ENCODE measurements at regions not wholly inside any gene's neighbourhood (a gene's known extent, or its start where the extent isn't known, plus 50 kb on each side); places are given as distances from the start of the nearest gene placed in this dataset.

DNA sequence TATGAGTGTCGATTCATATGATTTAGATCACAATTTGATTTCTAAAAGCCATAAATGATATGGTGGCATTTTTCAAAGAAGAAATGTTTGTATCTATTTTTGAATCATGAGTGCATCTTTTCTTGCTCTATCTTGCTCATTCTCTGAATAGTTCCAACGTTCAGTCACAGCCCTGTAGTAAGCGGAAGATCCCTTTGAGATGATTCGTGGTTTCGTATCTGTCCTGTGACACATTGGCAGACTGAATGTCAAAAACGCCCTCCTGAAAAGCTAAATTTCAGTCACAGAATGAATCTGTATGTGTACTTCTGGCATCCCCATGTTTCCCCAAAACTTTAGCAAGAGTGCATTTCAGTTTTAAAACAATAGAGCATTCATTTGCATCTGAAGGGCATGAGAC lies 1066.9 kb upstream of the TENM3 start:
- DNase-seq, result no peak

DNA sequence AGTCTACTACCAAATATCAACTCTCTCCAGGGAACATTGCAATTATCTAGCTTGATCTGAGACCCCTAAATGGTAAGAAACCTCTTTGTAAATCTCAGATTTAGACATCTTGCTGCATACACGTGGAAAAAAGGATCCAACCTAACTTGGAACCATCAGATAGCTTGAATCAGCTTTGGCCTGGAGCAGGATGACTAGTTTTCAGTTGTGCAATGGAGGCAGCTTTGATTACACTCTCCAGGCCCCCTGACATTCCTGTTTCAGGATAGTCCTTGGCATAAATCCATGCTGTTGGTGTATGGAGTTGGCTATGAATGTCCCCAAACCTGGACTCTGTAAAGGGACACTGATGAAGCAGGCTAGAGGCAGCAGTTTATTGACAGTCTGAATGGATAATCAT lies 1061.9 kb upstream of the TENM3 start:
- DNase-seq, result no peak

- DNase-seq, result no peak
These were observed 1053.5 kb upstream of the TENM3 start for GRCh38 chr4:181189751-181190150.

- no peak for DNase-seq
These were observed 1049.9 kb upstream of the TENM3 start for GRCh38 chr4:181193131-181193930.

GRCh38 chr4:181194096-181194495 lies 1049.1 kb upstream of the TENM3 start:
- no peak for DNase-seq

GRCh38 chr4:181200076-181200475 lies 1043.1 kb upstream of the TENM3 start:
- DNase-seq, result no peak

- DNase-seq, result peak in 2 of 3 experiments; percentile 8 to 60
These were observed 1041.0 kb upstream of the TENM3 start for GRCh38 chr4:181202240-181202639.

DNA sequence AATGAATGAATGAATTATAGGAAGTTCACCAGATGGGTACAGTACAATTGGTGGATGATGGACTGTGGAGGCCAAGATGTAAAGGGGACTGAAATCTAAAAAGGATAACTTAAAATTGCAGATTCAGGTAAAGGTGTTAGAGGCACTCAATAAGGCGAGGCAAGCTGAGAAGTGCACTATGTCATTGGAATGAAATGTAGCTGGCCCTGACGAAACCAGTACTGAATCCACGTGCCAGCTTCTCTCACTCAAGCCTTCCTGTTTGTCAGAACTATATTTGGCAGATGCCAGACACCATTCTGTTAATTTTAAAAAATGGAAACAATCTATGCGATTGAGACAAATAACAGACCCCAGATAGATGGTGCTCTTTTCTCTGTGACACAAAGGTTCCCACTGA lies 1039.1 kb upstream of the TENM3 start:
- DNase-seq, result no peak

- DNase-seq, result no peak
These were observed 1029.7 kb upstream of the TENM3 start for GRCh38 chr4:181213551-181213950.

GRCh38 chr4:181216501-181216900 lies 1026.7 kb upstream of the TENM3 start:
- DNase-seq, result no peak

DNA sequence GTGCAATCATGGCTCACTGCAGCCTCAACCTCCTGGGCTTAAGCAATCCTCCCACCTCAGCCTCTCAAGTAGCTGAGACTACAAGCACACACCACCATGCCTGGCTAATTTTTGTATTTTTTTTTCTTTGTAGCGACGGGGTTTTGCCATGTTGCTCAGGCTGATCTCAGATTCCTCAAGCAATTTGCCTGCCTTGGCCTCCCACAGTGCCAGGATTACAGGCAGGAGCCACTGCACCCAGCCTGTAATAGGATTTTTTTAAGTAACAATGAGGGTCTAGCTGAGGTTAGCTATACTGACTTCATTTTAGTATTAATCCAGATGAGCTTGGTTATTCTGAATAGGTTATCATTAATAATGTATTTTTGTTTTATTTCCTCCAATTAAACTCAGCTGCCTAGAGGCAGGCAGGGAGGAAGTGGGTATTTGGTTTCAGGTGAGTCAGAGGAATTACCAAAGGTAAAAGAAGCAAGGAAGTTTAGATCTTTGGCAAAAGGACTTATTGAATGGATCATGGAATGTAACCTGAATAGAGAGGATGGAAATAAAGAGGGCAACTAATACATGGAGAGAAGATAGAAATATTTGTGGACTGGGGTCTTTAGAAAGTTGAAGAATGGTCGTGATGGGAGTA lies 1023.3 kb upstream of the TENM3 start:
- DNase-seq, result peak in 1 of 3 experiments; percentile 7

DNA sequence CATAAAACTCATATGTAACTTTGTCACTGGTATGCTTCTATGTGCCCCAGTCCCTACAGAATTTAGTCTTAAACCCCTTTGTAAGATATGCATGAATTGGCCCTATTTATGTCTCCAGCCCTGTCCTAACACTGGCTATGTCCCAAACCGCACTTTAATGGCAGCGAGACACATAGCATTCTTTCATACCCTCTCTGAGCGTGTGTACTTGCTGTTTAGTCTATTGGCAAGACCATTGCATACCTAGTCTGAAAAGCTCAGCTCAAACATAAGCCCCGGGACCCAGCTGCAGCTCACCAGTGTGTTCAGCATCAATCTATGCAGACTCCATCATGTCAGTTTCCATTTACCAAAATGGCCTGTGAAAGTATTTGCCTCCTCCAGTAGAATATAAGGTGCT lies 1018.4 kb upstream of the TENM3 start:
- DNase-seq, result no peak

- DNase-seq, result peak in 2 of 3 experiments; percentile 46 to 67
These were observed 1017.5 kb upstream of the TENM3 start for GRCh38 chr4:181225616-181226261.

- no peak for DNase-seq
These were observed 1008.1 kb upstream of the TENM3 start for GRCh38 chr4:181234951-181235680.

GRCh38 chr4:181245326-181245725 lies 997.9 kb upstream of the TENM3 start:
- no peak for DNase-seq

DNA sequence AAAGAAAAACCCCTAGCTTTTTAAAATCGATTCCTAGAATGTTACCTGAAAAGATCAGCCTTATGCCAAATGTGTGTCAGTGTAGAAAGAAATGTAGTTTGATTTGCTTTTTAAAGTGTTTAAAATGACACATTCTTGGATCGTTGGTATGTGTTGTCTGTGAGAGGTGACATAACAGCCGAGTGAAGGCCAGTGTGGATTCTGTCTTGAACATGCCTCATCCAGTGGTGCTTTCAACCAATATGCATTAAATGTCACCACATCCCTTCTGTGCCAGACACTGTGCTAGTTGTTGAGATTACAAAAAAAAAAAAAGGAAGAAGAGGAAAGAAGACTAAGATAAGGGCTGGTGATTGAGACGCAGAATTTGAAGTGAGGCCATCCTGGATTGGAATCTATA lies 994.2 kb upstream of the TENM3 start:
- no peak for DNase-seq

- no peak for DNase-seq
These were observed 988.4 kb upstream of the TENM3 start for GRCh38 chr4:181254771-181255170.

GRCh38 chr4:181258569-181258968 lies 984.6 kb upstream of the TENM3 start:
- peak; percentile 47 to 79 (median 54) for DNase-seq

- peak; percentile 17 to 96 (median 71) for DNase-seq
These were observed 984.0 kb upstream of the TENM3 start for GRCh38 chr4:181259081-181259709.

DNA sequence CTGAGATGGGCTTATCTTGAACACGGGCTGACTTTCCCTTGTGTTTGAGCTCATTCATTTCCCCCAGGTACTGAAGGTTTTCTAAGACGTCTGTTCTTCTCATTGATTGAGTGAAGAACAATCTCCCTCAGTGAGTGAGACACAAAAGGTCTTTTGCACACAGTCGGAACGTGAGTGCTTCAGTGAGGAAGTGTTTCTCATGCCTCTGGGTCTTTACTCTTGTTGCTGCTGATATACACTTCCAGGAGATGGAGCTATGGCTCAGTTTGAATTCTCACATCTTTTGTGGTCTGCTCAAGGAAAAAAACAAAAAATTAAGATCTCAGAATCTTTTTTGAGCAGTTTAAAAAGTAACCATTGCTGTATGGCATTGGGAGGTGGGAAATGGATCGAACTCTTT lies 981.9 kb upstream of the TENM3 start:
- DNase-seq, result peak in 2 of 3 experiments; percentile 61 to 71

DNA sequence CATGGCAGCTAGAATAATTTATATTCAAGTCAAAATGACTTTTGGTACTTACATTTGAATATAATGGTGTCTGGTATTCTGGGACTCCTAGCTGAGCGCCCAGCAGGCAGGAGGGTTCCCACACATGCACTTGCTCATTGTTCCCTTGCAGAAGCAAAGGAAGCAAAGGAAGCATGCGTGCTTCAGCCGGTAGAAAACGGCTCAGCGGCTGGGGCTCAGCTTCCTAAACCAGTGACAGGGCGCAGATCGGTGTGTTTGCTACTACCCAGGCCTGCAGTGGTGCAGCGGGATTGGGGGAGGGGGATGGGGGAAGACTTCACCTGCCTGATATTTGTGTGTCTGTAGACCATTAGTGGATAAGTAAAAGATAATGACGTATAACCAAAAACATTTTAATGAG lies 978.3 kb upstream of the TENM3 start:
- DNase-seq, result peak in 1 of 3 experiments; percentile 71

GRCh38 chr4:181265370-181265769 lies 977.8 kb upstream of the TENM3 start:
- peak in 1 of 3 experiments; percentile 40 for DNase-seq
